ENCODE measurements at regions not wholly inside any gene's neighbourhood (a gene's known extent, or its start where the extent isn't known, plus 50 kb on each side); places are given as distances from the start of the nearest gene placed in this dataset.
A peak's percentile ranks its signal among the peaks of the same experiment; 100 is the strongest.

- no peaks in the 10 kb centered on the region for H3K36me3 ChIP-seq
- H3K4me3 ChIP-seq: no peak overlapping the region
- WGBS, 2 donors: 88 to 94% methylated on average over 1 of the region's 1 CpG
- no peaks in the 10 kb centered on the region for H3K9me3 ChIP-seq
- no peaks in the 10 kb centered on the region for H3K4me1 ChIP-seq
- DNase-seq (no peak), ATAC-seq (ENCODE audit: low FRiP score in 2 of 2) (no peak)
- H3K27ac ChIP-seq: no peak overlapping the region
- TF ChIP-seq CTCF (IDR thresholded peaks at IDR 0.05) (no peak), EP300 (IDR thresholded peaks at IDR 0.05) (no peak), POLR2A (IDR thresholded peaks at IDR 0.05) (no peak), POLR2AphosphoS5 (IDR thresholded peaks at IDR 0.05) (no peak)
- no peaks in the 10 kb centered on the region for H3K27me3 ChIP-seq
Observed at GRCh38 chr18:4817665-4818064, 362.6 kb upstream of the DLGAP1 start.

GRCh38 chr18:4813708-4814107 is 358.6 kb upstream of the DLGAP1 start:
- TF ChIP-seq EP300 (IDR thresholded peaks at IDR 0.05) (no peak), POLR2A (IDR thresholded peaks at IDR 0.05) (no peak), POLR2AphosphoS5 (IDR thresholded peaks at IDR 0.05) (no peak), CTCF (IDR thresholded peaks at IDR 0.05) (no peak)
- WGBS, 2 donors: 82 to 83% methylated on average over 2 of the region's 2 CpGs
- Histone ChIP-seq H3K4me3 (no peak overlapping the region), H3K4me1 (no peaks in the 10 kb centered on the region), H3K27me3 (no peaks in the 10 kb centered on the region), H3K27ac (no peak overlapping the region), H3K36me3 (no peaks in the 10 kb centered on the region), H3K9me3 (no peaks in the 10 kb centered on the region)
- DNase-seq: no peak
- ATAC-seq (ENCODE audit: low FRiP score in 2 of 2): no peak

GRCh38 chr18:4808891-4809290 is 353.8 kb upstream of the DLGAP1 start:
- Histone ChIP-seq H3K27ac (no peak overlapping the region), H3K36me3 (no peaks in the 10 kb centered on the region), H3K4me1 (no peaks in the 10 kb centered on the region), H3K27me3 (no peaks in the 10 kb centered on the region), H3K9me3 (peaks cover 0 to 5% (median 0%) of the 10 kb centered on the region in 4 donors), H3K4me3 (no peak overlapping the region)
- no peak for ATAC-seq (ENCODE audit: low FRiP score in 2 of 2)
- no peak for TF ChIP-seq POLR2A (IDR thresholded peaks at IDR 0.05)
- no peak for DNase-seq
- WGBS, 2 donors: 88 to 96% methylated on average over 3 of the region's 3 CpGs

GRCh38 chr18:4807604-4808293 is 352.6 kb upstream of the DLGAP1 start:
- DNase-seq: peak in 1 of 2 donors; percentile 14
- no peak for TF ChIP-seq POLR2AphosphoS5 (IDR thresholded peaks at IDR 0.05)
- TF ChIP-seq CTCF (IDR thresholded peaks at IDR 0.05): no peak
- no peak for TF ChIP-seq POLR2A (IDR thresholded peaks at IDR 0.05)
- no peak for TF ChIP-seq EP300 (IDR thresholded peaks at IDR 0.05)
- 78 to 84% methylated on average over 18 of the region's 18 CpGs for WGBS, 2 donors
- Histone ChIP-seq H3K36me3 (no peaks in the 10 kb centered on the region), H3K27ac (no peak overlapping the region), H3K9me3 (peaks cover 0 to 11% (median 0%) of the 10 kb centered on the region in 4 donors), H3K4me1 (no peaks in the 10 kb centered on the region), H3K27me3 (no peaks in the 10 kb centered on the region), H3K4me3 (no peak overlapping the region)
- no peak for ATAC-seq (ENCODE audit: low FRiP score in 2 of 2)

GRCh38 chr18:4806331-4806730 is 351.2 kb upstream of the DLGAP1 start:
- no peak for TF ChIP-seq POLR2AphosphoS5 (IDR thresholded peaks at IDR 0.05)
- TF ChIP-seq POLR2A (IDR thresholded peaks at IDR 0.05): no peak
- TF ChIP-seq CTCF (IDR thresholded peaks at IDR 0.05): no peak
- TF ChIP-seq EP300 (IDR thresholded peaks at IDR 0.05): no peak
- H3K4me3 ChIP-seq: no peak overlapping the region
- peaks cover 0 to 18% (median 0%) of the 10 kb centered on the region in 4 donors for H3K9me3 ChIP-seq
- WGBS, 2 donors: 77 to 88% methylated on average over 1 of the region's 1 CpG
- no peaks in the 10 kb centered on the region for H3K4me1 ChIP-seq
- H3K36me3 ChIP-seq: no peaks in the 10 kb centered on the region
- ATAC-seq (ENCODE audit: low FRiP score in 2 of 2) (no peak), DNase-seq (no peak)
- H3K27me3 ChIP-seq: no peaks in the 10 kb centered on the region
- no peak overlapping the region for H3K27ac ChIP-seq
